ENCODE measurements at regions not wholly inside any gene's neighbourhood (a gene's known extent, or its start where the extent isn't known, plus 50 kb on each side); places are given as distances from the start of the nearest gene placed in this dataset.

- TF ChIP-seq CTCF (IDR thresholded peaks at IDR 0.05; ENCODE audit: low read length): no peak
- no peak for TF ChIP-seq EZH2 (IDR thresholded peaks at IDR 0.05; ENCODE audit: borderline replicate concordance, low read length)
Observed at GRCh38 chr1:221097479-221098281, 218.4 kb downstream of the HLX start.
